Karpas-422 (cell line): ENCODE measurements at regions not wholly inside any gene's neighbourhood (a gene's known extent, or its start where the extent isn't known, plus 50 kb on each side); places are given as distances from the start of the nearest gene placed in this dataset.

Source experiments
- DNase-seq: peaks from one replicate; pipeline ENCODE4 v3.0.0-alpha.2; 2015
- H2AFZ ChIP-seq: fragments of 200-600 bp; sonication (generic); 2 replicates; pipeline ENCODE4 v1.6.1; 2014; ENCODE audit warnings: antibody characterized with exemption, low read length, mixed read lengths
- H3K27ac ChIP-seq: fragments of 200-600 bp; sonication (generic); 2 replicates; pipeline ENCODE4 v1.5.1; 2014; ENCODE audit warnings: mild to moderate bottlenecking, low read length, moderate library complexity
- H3K27me3 ChIP-seq: fragments of 200-600 bp; sonication (generic); 2 replicates; pipeline ENCODE4 v1.6.1; 2014; ENCODE audit warnings: low read length, mixed read lengths
- H3K36me3 ChIP-seq: fragments of 200-600 bp; sonication (generic); 2 replicates; pipeline ENCODE4 v1.6.1; 2014; ENCODE audit warnings: low read length, mixed read lengths; ENCODE audit not compliant: insufficient read depth
- H3K4me1 ChIP-seq: fragments of 200-600 bp; sonication (generic); 2 replicates; pipeline ENCODE4 v1.6.1; 2014; ENCODE audit warnings: mild to moderate bottlenecking, low read length, mixed read lengths
- H3K4me2 ChIP-seq: fragments of 200-600 bp; sonication (generic); 2 replicates; pipeline ENCODE4 v1.6.1; 2014; ENCODE audit warnings: low read length, low read depth, mild to moderate bottlenecking; ENCODE audit not compliant: poor library complexity, severe bottlenecking
- H3K4me3 ChIP-seq: fragments of 200-600 bp; sonication (generic); 2 replicates; pipeline ENCODE4 v1.5.1; 2014; ENCODE audit warnings: mild to moderate bottlenecking, antibody characterized with exemption, low read length, mixed read lengths
- H3K79me2 ChIP-seq: fragments of 200-600 bp; sonication (generic); 2 replicates; pipeline ENCODE4 v1.6.1; 2014; ENCODE audit warnings: mild to moderate bottlenecking, low read length, mixed read lengths
- H3K9ac ChIP-seq: fragments of 200-600 bp; sonication (generic); 2 replicates; pipeline ENCODE4 v1.6.0; 2014; ENCODE audit warnings: low read length
- H3K9me2 ChIP-seq: fragments of 200-600 bp; sonication (generic), shearing (Covaris generic); replicated peaks from 2 replicates; pipeline ENCODE4 v1.6.0; 2014; ENCODE audit warnings: mild to moderate bottlenecking, low read length, moderate library complexity; ENCODE audit not compliant: insufficient read depth
- H3K9me3 ChIP-seq: fragments of 300-700, 200-600 bp; sonication (generic); 2 replicates; pipeline ENCODE4 v1.6.1; 2014; ENCODE audit warnings: low read length, mixed read lengths
- H4K20me1 ChIP-seq: fragments of 200-600 bp; sonication (generic); 2 replicates; pipeline ENCODE4 v1.6.1; 2014; ENCODE audit warnings: mild to moderate bottlenecking, antibody characterized with exemption, low read length, low read depth; ENCODE audit not compliant: insufficient read depth

DNA sequence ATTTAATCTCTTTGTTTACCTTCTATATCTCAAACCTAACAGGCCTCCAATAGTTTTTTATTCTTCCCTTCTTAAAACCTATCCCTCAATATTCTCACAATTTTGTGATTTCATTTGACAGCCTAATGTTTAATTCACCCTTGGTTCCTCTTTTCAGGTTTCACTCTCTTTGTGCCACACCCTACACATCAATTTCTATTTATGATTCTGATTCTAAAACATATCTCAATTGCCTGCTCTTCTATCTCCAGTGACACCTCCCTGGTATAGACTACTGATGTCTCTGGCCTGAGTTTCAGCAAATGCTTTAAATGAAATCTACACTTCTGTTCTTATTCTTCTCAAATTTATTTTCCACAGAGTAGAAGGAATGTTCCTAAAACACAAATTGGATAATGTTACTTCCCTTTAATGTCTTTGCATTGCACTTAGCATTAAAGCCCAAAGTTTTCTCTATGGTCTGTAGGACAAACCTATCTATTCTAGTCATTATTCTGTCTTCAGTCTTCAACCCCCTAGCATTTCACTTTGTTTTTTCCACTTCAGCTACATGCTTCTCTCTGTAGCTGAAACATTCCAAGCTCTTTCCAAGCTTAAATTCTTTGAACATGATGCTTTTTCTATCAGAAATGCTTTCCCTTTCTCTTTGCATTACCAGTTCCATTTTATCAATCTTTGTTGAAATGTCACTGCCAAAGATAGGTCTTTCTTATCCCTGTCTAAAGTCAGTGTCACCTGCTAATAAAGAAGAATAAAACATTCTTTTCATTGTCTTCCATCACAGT is 622.0 kb downstream of the CENPC start:
- no peak overlapping the region for H3K4me2 ChIP-seq
- H3K4me3 ChIP-seq = no peak overlapping the region
- H4K20me1 ChIP-seq = no peaks in the 10 kb centered on the region
- DNase-seq = no peak
- no peak overlapping the region for H3K27ac ChIP-seq
- H3K79me2 ChIP-seq = no peaks in the 10 kb centered on the region
- no peaks in the 10 kb centered on the region for H3K9me2 ChIP-seq
- no peak overlapping the region for H2AFZ ChIP-seq
- no peaks in the 10 kb centered on the region for H3K27me3 ChIP-seq
- H3K9ac ChIP-seq = no peak overlapping the region
- no peaks in the 10 kb centered on the region for H3K4me1 ChIP-seq
- H3K36me3 ChIP-seq = no peaks in the 10 kb centered on the region
- 0 out of 2 replicates have a peak, but pooled peaks cover 4% of the 10 kb centered on the region for H3K9me3 ChIP-seq

DNA sequence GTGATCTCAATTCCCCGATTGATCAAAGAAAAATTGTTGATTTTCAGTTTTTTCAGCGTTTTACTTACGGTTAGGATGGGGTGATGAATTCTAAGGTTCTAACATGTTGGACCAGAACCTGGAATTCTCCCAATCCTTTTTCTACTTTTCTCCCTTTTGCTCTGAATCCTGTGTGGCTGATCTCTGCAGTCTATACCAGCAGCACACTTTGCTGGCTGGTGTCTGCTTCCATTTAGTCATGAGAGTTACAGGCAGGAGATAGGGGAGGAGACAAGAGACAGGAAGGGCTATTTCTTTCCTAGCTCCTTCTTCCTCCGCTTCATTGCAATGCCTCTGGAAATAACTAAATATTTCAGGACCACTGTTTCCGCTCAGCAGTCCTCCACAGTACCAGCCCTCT is 623.9 kb downstream of the CENPC start:
- H3K9me2 ChIP-seq = no peaks in the 10 kb centered on the region
- H4K20me1 ChIP-seq = no peaks in the 10 kb centered on the region
- no peak overlapping the region for H3K9ac ChIP-seq
- H3K4me2 ChIP-seq = no peak overlapping the region
- no peak overlapping the region for H2AFZ ChIP-seq
- no peaks in the 10 kb centered on the region for H3K4me1 ChIP-seq
- H3K9me3 ChIP-seq = peaks cover 10% of the 10 kb centered on the region; the same call in 1 of the 2 replicates
- no peak overlapping the region for H3K4me3 ChIP-seq
- no peaks in the 10 kb centered on the region for H3K36me3 ChIP-seq
- no peaks in the 10 kb centered on the region for H3K79me2 ChIP-seq
- DNase-seq = no peak
- no peaks in the 10 kb centered on the region for H3K27me3 ChIP-seq
- H3K27ac ChIP-seq = no peak overlapping the region

DNA sequence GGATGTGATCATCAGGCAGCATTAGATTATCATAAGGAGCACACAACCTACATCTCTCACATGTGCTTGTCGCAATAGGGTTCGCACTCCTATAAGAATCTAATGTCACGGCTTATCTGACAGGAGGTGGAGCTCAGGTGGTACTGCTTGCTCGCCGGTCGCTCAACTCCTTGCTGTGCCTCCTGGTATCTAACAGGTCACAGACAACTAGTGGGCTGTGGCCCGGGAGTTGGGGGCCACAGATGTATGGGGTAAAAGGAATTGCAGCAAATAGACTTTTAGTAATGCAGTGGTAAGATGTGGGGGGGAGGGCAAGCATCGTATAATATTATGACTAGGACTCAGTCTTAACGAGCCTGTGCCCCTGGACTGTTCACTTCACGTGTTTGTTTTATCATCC is 624.8 kb downstream of the CENPC start:
- no peaks in the 10 kb centered on the region for H3K36me3 ChIP-seq
- H3K4me3 ChIP-seq = no peak overlapping the region
- no peak overlapping the region for H3K9ac ChIP-seq
- no peak overlapping the region for H3K27ac ChIP-seq
- DNase-seq = no peak
- H3K4me1 ChIP-seq = no peaks in the 10 kb centered on the region
- H3K27me3 ChIP-seq = no peaks in the 10 kb centered on the region
- H2AFZ ChIP-seq = no peak overlapping the region
- no peaks in the 10 kb centered on the region for H4K20me1 ChIP-seq
- H3K9me3 ChIP-seq = peaks cover 8% of the 10 kb centered on the region; the same call in 1 of the 2 replicates
- no peaks in the 10 kb centered on the region for H3K9me2 ChIP-seq
- H3K4me2 ChIP-seq = no peak overlapping the region
- H3K79me2 ChIP-seq = no peaks in the 10 kb centered on the region

DNA sequence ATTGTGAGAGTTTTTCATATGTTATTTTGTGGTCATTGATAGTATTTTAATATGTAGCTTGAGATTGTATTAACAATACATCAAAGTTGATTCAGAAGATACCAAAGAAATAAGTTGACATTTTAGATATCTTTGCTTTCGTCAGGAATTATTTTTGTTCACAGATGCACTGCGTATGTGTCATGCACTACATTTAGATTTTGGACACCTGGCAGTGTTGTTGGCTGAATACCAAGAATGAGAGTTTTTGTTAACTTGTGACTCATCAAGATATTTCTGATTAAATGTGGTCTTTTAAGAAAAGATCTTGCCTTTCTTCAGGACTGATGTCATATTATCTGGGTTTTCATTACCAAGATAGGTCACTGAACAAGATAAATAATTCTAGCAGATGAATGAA is 633.4 kb downstream of the CENPC start:
- no peaks in the 10 kb centered on the region for H3K27me3 ChIP-seq

DNA sequence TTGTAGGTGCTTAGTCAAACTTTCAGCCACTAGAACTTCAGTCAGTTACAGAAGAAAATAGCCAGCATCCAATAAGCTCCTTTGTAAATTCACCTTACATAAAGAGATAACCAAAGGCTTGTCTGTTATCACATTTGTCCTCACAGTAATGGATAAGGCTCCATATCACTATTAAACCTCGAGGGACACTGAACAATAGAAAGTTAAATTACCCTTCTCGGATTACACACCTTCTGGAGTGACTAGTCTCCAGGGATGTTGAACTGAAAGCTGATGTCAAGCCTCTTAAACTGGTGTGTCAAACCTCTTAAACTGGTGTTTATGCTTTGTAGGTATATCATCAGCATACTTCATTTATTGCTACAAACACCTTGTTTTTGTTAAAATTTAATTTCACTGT is 639.0 kb downstream of the CENPC start:
- Histone ChIP-seq H3K4me2 (no peak overlapping the region), H4K20me1 (no peaks in the 10 kb centered on the region), H3K27me3 (no peaks in the 10 kb centered on the region), H3K9ac (no peak overlapping the region), H2AFZ (no peak overlapping the region), H3K27ac (no peak overlapping the region), H3K9me2 (no peaks in the 10 kb centered on the region), H3K4me1 (no peaks in the 10 kb centered on the region), H3K9me3 (peaks cover 20% of the 10 kb centered on the region; the same call in 1 of the 2 replicates), H3K36me3 (no peaks in the 10 kb centered on the region), H3K79me2 (no peaks in the 10 kb centered on the region), H3K4me3 (no peak overlapping the region)
- no peak for DNase-seq

More for the DNA sequence above, 633.4 kb downstream of the CENPC start:
- Histone ChIP-seq H3K4me3 (no peak overlapping the region), H3K27ac (no peak overlapping the region), H3K79me2 (no peaks in the 10 kb centered on the region), H3K9me3 (peaks cover 33% of the 10 kb centered on the region), H3K36me3 (no peaks in the 10 kb centered on the region), H3K4me2 (no peak overlapping the region), H3K4me1 (no peaks in the 10 kb centered on the region), H3K9me2 (no peaks in the 10 kb centered on the region), H4K20me1 (no peaks in the 10 kb centered on the region), H2AFZ (no peak overlapping the region), H3K9ac (no peak overlapping the region)
- DNase-seq = no peak

DNA sequence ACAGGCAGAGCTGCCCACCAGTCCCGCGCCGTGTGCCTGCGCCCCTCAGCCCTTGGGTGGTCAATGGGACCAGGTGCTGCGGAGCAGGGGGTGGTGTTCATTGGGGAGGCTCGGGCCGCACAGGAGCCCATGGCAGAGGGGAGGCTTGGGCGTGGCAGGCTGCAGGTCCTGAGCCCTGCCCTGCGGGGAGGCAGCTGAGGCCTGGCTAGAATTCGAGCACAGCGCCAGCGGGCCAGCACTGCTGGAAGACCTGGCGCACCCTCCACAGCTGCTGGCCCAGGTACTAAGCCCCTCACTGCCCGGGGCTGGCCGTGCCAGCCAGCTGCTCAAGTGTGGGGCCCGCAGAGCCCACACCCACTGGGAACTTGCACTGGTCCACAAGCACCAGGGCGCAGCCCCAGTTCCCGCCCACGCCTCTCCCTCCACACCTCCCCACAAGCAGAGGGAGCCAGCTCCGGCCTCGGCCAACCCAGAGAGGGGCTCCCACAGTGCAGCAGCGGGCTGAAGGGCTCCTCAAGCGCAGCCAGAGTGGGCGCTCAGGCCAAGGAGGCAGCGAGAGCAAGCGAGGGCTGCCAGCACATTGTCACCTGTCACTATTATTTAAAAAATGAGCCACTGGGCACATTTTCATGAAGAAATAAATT is 645.8 kb downstream of the CENPC start:
- H3K9me2 ChIP-seq = no peaks in the 10 kb centered on the region
- H3K9ac ChIP-seq = no peak overlapping the region
- H3K27me3 ChIP-seq = no peaks in the 10 kb centered on the region
- DNase-seq = no peak
- no peak overlapping the region for H3K4me3 ChIP-seq
- H3K79me2 ChIP-seq = no peaks in the 10 kb centered on the region
- no peaks in the 10 kb centered on the region for H4K20me1 ChIP-seq
- H3K27ac ChIP-seq = no peak overlapping the region
- H2AFZ ChIP-seq = no peak overlapping the region
- no peak overlapping the region for H3K4me2 ChIP-seq
- no peaks in the 10 kb centered on the region for H3K4me1 ChIP-seq
- H3K36me3 ChIP-seq = no peaks in the 10 kb centered on the region
- peaks cover 8% of the 10 kb centered on the region for H3K9me3 ChIP-seq

DNA sequence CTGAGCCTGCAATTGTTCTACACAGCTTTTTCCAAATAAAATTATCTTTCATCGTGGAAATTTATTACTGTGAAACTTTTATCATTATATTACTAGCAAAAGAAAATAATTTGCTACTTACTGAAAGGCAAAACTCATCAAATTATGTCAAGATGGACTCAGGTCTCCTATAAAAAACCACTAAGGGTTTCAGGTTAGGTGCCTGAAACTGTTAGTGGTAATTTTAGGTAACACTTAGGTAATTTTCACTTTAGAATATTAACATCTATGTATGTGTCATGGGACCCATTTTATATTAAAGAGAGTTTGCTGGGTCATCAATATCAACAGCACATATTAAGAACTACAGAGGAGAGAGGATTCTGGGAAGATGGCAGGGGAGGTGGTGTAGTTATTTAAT is 651.5 kb downstream of the CENPC start:
- Histone ChIP-seq H3K9me2 (no peaks in the 10 kb centered on the region), H3K27ac (no peak overlapping the region), H3K4me1 (no peaks in the 10 kb centered on the region), H3K4me3 (no peak overlapping the region), H4K20me1 (no peaks in the 10 kb centered on the region), H3K36me3 (no peaks in the 10 kb centered on the region), H3K27me3 (no peaks in the 10 kb centered on the region), H3K4me2 (no peak overlapping the region), H3K79me2 (no peaks in the 10 kb centered on the region), H3K9me3 (peaks cover 20% of the 10 kb centered on the region), H3K9ac (no peak overlapping the region), H2AFZ (no peak overlapping the region)
- no peak for DNase-seq

DNA sequence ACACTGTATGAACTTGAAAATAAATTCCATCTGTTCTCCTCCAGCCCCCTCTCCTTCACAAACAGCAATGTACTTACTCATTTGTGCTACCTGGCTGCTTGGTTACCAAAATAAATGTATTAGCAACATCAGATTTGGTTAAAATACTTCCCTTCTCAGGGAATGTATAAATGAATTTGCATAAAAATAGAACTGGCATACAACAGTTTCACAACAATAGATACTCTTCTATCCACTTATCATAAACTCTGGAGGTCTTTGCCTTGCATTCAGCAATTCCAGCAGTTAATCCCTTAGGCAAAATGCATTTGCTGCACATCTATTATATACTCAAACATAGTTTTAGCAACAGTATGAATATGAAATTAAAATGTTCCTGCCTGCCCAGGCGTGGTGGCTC is 658.2 kb downstream of the CENPC start:
- Histone ChIP-seq H4K20me1 (no peaks in the 10 kb centered on the region), H3K4me1 (no peaks in the 10 kb centered on the region), H3K79me2 (no peaks in the 10 kb centered on the region), H3K9me2 (no peaks in the 10 kb centered on the region), H3K9ac (no peak overlapping the region), H3K4me2 (no peak overlapping the region), H3K27me3 (no peaks in the 10 kb centered on the region), H3K9me3 (peaks cover 22% of the 10 kb centered on the region), H3K4me3 (no peak overlapping the region), H3K36me3 (no peaks in the 10 kb centered on the region), H3K27ac (no peak overlapping the region), H2AFZ (no peak overlapping the region)
- DNase-seq = no peak
